GM18868 (cell line): ENCODE measurements at regions not wholly inside any gene's neighbourhood (a gene's known extent, or its start where the extent isn't known, plus 50 kb on each side); places are given as distances from the start of the nearest gene placed in this dataset.

Source experiments
- ATAC-seq: cut with Tn5 transposase; IDR thresholded peaks from one replicate; pipeline ENCODE4 v1.9.1; 2021; ENCODE audit warnings: mild to moderate bottlenecking, moderate library complexity; ENCODE audit not compliant: unreplicated experiment

DNA sequence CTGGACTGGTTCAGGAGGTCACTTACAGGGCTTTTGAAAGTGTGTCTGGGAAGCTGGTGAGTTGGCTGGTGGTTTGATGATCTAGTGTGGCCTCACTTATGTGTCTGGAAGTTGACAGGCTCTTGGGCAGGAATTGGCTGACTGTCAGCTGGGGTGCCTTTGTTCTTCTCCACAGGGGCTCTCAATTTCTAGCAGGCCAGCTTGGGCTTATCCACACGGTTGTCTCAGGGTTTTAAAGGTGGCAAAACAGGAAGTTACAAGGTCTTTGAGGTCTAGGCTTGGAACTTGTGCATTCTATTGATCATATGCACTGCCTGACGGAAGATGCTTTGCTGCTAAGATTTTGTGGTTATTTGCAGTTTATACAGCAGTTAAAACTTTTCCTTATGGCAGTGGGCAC is 52.0 kb upstream of the CELF4 start:
- no peak for ATAC-seq
